Left lung (tissue), 4 donors: ENCODE measurements at regions not wholly inside any gene's neighbourhood (a gene's known extent, or its start where the extent isn't known, plus 50 kb on each side); places are given as distances from the start of the nearest gene placed in this dataset.

Experiments
- ATAC-seq: fragments of 200-7000 bp; cut with Tn5 transposase; one replicate; pipeline ENCODE4 v1.9.1; 2020; ENCODE audit warnings: moderate library complexity
- DNase-seq, 4 donors: peaks; one replicate each; pipeline ENCODE4 v3.0.0-alpha.2; 2013 to 2020
- H3K27ac ChIP-seq, 2 donors: fragments of 200-600 bp; sonication (generic) in 1 of 2; one replicate each; pipeline versions ENCODE4 v1.5.0 to v1.8.0; 2020 to 2021
- H3K27me3 ChIP-seq, 2 donors: fragments of 200-600 bp; sonication (generic) in 1 of 2; one replicate each; pipeline versions ENCODE4 v1.5.0 to v1.8.0; 2020 to 2021
- H3K36me3 ChIP-seq, 2 donors: fragments of 200-600 bp; sonication (generic) in 1 of 2; one replicate each; pipeline versions ENCODE4 v1.5.0 to v1.8.0; 2020 to 2021
- H3K4me1 ChIP-seq, 2 donors: fragments of 200-600 bp; one replicate each; pipeline ENCODE4 v1.8.0; 2021
- H3K4me3 ChIP-seq, 2 donors: fragments of 200-600 bp; sonication (generic) in 1 of 2; one replicate each; pipeline versions ENCODE4 v1.5.0 to v1.8.0; 2020 to 2021; ENCODE audit warnings: mild to moderate bottlenecking in 1 of 2
- H3K9me3 ChIP-seq, 2 donors: fragments of 200-600 bp; sonication (generic) in 1 of 2; one replicate each; pipeline versions ENCODE4 v1.5.0 to v1.8.0; 2020 to 2021
- CTCF ChIP-seq, 2 donors: fragments of 200-600 bp; sonication (generic) in 1 of 2; IDR thresholded peaks; one replicate each; pipeline versions ENCODE4 v1.5.0 to v1.8.0; 2021; ENCODE audit warnings: antibody characterized with exemption in 2 of 2
- intact Hi-C, 2 donors: fragments of 100-400 bp; cut with DNase I; formaldehyde crosslinking; loops; one replicate each; pipeline versions ENCODE4 v1.11.2 to v1.14.2; 2022
- donor health status: DM: no; HTN: yes; CAD: no.
- donor health status: DM: no; HTN: no; CAD: no.

GRCh38 chr1:228990906-228991569 lies 255.8 kb downstream of the RHOU start:
- Histone ChIP-seq H3K36me3 (no peaks in the 10 kb centered on the region), H3K27me3 (no peaks in the 10 kb centered on the region), H3K9me3 (no peaks in the 10 kb centered on the region), H3K4me1 (peaks cover 5 to 45% of the 10 kb centered on the region in 2 donors), H3K4me3 (no peak overlapping the region), H3K27ac (peak overlapping the region in 1 of 2 donors; percentile 82)
- no peak for TF ChIP-seq CTCF (IDR thresholded peaks at IDR 0.05)
- intact Hi-C loops, result no loop called here
- DNase-seq (no peak), ATAC-seq (no peak)

DNA sequence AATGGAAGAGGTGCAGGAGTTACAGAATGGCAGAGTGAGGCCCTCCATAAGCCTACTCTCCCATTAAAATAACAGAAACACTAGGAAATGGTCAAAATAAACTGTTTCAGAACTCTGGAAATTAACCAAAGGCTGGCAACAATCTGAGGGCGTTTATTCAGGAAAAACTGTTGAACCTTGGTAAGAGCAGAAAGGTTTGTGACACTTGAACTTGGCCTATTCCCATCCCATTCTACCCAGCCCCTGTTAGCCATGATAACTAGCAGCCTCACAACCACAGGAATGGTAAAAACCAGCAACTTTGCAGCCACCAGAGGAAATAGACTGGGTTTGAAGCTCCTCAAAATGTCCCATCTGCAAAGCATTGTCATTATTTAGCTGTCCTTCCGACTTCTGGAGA lies 256.8 kb downstream of the RHOU start:
- no peaks in the 10 kb centered on the region for H3K9me3 ChIP-seq
- H3K27ac ChIP-seq, result no peak overlapping the region
- ATAC-seq (no peak), DNase-seq (no peak)
- peaks cover 0 to 36% of the 10 kb centered on the region in 2 donors for H3K4me1 ChIP-seq
- intact Hi-C loops, result no loop called here
- no peaks in the 10 kb centered on the region for H3K27me3 ChIP-seq
- TF ChIP-seq CTCF (IDR thresholded peaks at IDR 0.05), result no peak
- no peak overlapping the region for H3K4me3 ChIP-seq
- no peaks in the 10 kb centered on the region for H3K36me3 ChIP-seq

DNA sequence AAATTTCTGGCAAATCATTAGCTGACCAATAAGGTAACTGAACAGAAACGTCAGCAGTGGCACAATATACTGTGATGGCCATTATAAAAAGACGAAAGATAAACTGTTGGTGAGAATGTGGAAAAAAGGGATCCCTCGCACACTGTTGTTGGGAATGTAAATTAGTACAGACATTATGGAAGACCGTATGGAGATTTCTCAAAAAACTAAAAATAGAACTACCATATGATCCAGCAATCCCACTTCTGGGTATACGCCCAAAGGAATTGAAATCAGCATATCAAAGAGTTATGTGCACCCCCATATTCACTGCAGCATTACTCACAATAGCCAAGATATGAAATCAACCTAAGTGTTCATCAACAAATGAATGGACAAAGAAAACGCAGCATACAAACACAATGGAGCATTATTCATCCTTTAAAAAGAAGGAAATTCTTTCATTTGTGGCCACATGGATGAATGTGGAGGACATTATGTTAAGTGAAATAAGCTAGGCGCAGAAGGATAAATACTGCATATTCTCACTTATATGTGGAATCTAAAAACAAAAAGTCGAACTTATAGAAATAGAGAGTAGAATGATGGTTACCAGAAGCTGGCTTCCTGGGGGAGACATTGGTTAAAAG lies 257.7 kb downstream of the RHOU start:
- Histone ChIP-seq H3K27me3 (no peaks in the 10 kb centered on the region), H3K27ac (no peak overlapping the region), H3K36me3 (no peaks in the 10 kb centered on the region), H3K4me1 (peaks cover 0 to 30% of the 10 kb centered on the region in 2 donors), H3K9me3 (no peaks in the 10 kb centered on the region), H3K4me3 (no peak overlapping the region)
- no peak for DNase-seq
- no peak for ATAC-seq
- intact Hi-C loops, result no loop called here
- no peak for TF ChIP-seq CTCF (IDR thresholded peaks at IDR 0.05)

DNA sequence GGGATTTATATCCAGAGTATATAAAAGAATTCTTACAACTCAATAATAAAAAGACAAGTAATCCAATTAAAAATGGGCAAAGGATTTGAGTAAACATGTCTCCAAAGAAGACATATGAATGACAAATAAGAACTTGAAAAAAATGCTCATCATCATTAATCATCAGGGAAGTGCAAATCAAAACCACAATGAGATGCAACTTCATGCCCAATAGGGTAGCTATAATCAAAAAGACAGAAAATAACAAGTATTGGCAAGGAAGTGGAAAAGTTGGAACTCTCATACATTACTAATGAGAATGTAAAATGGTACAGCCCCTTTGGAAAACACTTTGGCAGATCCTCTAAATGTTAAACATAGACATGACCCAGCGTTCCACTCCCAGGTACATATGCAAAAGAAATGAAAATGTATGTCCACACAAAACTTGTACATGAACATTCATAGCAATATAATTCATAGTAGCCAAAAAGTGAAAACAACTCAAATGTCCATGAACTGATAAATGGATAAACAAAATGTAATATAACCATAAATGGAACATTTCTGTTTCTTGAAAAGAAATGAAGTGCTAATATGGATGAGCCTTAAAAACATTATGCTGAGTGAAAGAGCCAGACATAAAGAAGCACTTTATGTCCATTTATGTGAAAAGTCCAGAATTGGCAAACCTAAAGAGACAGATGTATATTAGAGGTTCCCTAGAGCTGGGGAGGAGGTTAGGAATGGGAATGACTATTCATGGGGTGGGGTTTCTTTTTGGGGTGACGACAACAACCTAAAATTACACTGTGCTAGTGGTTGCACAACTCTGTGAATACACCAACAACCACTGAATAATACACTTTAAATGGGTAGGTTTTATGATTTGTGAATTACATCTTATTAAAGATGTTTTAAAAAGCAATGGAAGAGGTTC lies 259.7 kb downstream of the RHOU start:
- peak in 1 of 4 donors; percentile 35 for DNase-seq
- peaks cover 0 to 19% of the 10 kb centered on the region in 2 donors for H3K4me1 ChIP-seq
- H3K4me3 ChIP-seq, result no peak overlapping the region
- no peak overlapping the region for H3K27ac ChIP-seq
- H3K9me3 ChIP-seq, result no peaks in the 10 kb centered on the region
- no peaks in the 10 kb centered on the region for H3K36me3 ChIP-seq
- intact Hi-C loops, result no loop called here
- ATAC-seq, result no peak
- H3K27me3 ChIP-seq, result no peaks in the 10 kb centered on the region
- no peak for TF ChIP-seq CTCF (IDR thresholded peaks at IDR 0.05)

DNA sequence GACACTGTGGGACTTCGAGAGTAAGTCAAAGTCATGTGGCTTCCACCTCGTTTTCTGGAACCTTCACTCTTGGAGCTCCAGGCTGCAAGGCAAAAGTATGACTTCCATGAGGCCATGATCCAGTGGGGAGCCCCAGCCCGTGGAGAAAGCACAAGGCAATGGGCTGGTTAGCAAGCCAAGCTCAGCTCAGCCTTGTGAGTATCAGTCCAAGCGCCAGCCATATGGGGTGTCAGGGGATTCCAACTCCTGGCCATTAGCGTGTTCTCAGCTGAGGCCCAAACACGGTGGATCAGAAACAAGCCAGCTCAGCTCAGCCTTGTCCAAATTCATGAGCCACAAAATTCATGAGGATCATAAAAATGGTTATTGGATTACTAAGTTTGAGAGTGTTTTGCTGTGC lies 261.0 kb downstream of the RHOU start:
- no peak for TF ChIP-seq CTCF (IDR thresholded peaks at IDR 0.05)
- H3K4me3 ChIP-seq, result no peak overlapping the region
- peaks cover 0 to 6% of the 10 kb centered on the region in 2 donors for H3K4me1 ChIP-seq
- no peak overlapping the region for H3K27ac ChIP-seq
- ATAC-seq, result no peak
- DNase-seq, result no peak
- no peaks in the 10 kb centered on the region for H3K36me3 ChIP-seq
- H3K27me3 ChIP-seq, result no peaks in the 10 kb centered on the region
- H3K9me3 ChIP-seq, result no peaks in the 10 kb centered on the region
- intact Hi-C loops, result no loop called here
